CD4-positive, alpha-beta T cell treated with Interleukin-21 for 1 hour (primary cell): ENCODE measurements at regions not wholly inside any gene's neighbourhood (a gene's known extent, or its start where the extent isn't known, plus 50 kb on each side); places are given as distances from the start of the nearest gene placed in this dataset.

Source experiments
- DNase-seq: peaks from one replicate; pipeline ENCODE4 v3.0.0-alpha.2; 2020

- DNase-seq = no peak
These were observed 51.5 kb downstream of the SST start for GRCh38 chr3:187618722-187619121.

GRCh38 chr3:187617213-187617612 is 53.0 kb downstream of the SST start:
- DNase-seq = no peak

- peak; percentile 57 for DNase-seq
These were observed 53.8 kb downstream of the SST start for GRCh38 chr3:187616307-187616972.

- no peak for DNase-seq
These were observed 54.6 kb downstream of the SST start for GRCh38 chr3:187615630-187616029.

- no peak for DNase-seq
These were observed 57.5 kb downstream of the SST start for GRCh38 chr3:187612656-187613055.

GRCh38 chr3:187610981-187611511 is 59.1 kb downstream of the SST start:
- DNase-seq = no peak

GRCh38 chr3:187594272-187594671 is 75.9 kb downstream of the SST start:
- DNase-seq = no peak

GRCh38 chr3:187593451-187593850 is 76.7 kb downstream of the SST start:
- no peak for DNase-seq

- no peak for DNase-seq
These were observed 79.2 kb downstream of the SST start for GRCh38 chr3:187590861-187591576.

- no peak for DNase-seq
These were observed 83.1 kb downstream of the SST start for GRCh38 chr3:187587076-187587475.

GRCh38 chr3:187586226-187586625 is 84.0 kb downstream of the SST start:
- no peak for DNase-seq

GRCh38 chr3:187572441-187572840 is 97.8 kb downstream of the SST start:
- DNase-seq = no peak

GRCh38 chr3:187571701-187572100 is 98.5 kb downstream of the SST start:
- no peak for DNase-seq

- no peak for DNase-seq
These were observed 99.4 kb downstream of the SST start for GRCh38 chr3:187570776-187571175.

- DNase-seq = no peak
These were observed 102.0 kb downstream of the SST start for GRCh38 chr3:187568171-187568570.

- DNase-seq = no peak
These were observed 102.5 kb downstream of the SST start for GRCh38 chr3:187567661-187568121.

- no peak for DNase-seq
These were observed 103.2 kb downstream of the SST start for GRCh38 chr3:187567021-187567420.

- DNase-seq = no peak
These were observed 104.5 kb downstream of the SST start for GRCh38 chr3:187565701-187566100.

GRCh38 chr3:187558990-187559389 is 111.2 kb downstream of the SST start:
- no peak for DNase-seq

- no peak for DNase-seq
These were observed 118.8 kb downstream of the SST start for GRCh38 chr3:187551416-187551815.

GRCh38 chr3:187550446-187550845 is 119.7 kb downstream of the SST start:
- DNase-seq = no peak

GRCh38 chr3:187545366-187545765 is 124.8 kb downstream of the SST start:
- no peak for DNase-seq

GRCh38 chr3:187544326-187544725 is 125.9 kb downstream of the SST start:
- no peak for DNase-seq

- DNase-seq = no peak
These were observed 129.3 kb downstream of the SST start for GRCh38 chr3:187540847-187541246.
